ENCODE measurements at regions not wholly inside any gene's neighbourhood (a gene's known extent, or its start where the extent isn't known, plus 50 kb on each side); places are given as distances from the start of the nearest gene placed in this dataset.

GRCh38 chr18:56322406-56322805 is 316.0 kb downstream of the TXNL1 start:
- Mint-ChIP-seq H3K9me3 (no peaks in the 10 kb centered on the region), H3K4me1 (no peaks in the 10 kb centered on the region), H3K27ac (no peak overlapping the region), H3K36me3 (no peaks in the 10 kb centered on the region), H3K27me3 (ENCODE audit: low read depth in 2 of 2) (no peaks in the 10 kb centered on the region), H3K4me3 (no peak overlapping the region)
- H3K27me3 ChIP-seq (ENCODE audit: control insufficient read depth, insufficient read depth, low read length), result no peaks in the 10 kb centered on the region
- no peak for DNase-seq
- WGBS (ENCODE audit: insufficient coverage), result 82% methylated on average over 9 of the region's 9 CpGs
- H3K9me3 ChIP-seq (ENCODE audit: control insufficient read depth, insufficient read depth, low read length), result no peaks in the 10 kb centered on the region
- no peak for ATAC-seq
- no peak for TF ChIP-seq CTCF (IDR thresholded peaks at IDR 0.05)
- H3K4me1 ChIP-seq (ENCODE audit: control insufficient read depth, insufficient read depth, low read length), result peaks cover 2% of the 10 kb centered on the region
- H3K27ac ChIP-seq (ENCODE audit: low read length), result no peak overlapping the region
- H3K4me3 ChIP-seq (ENCODE audit: low read length), result no peak overlapping the region
- intact Hi-C loops (cut with micrococcal nuclease), result no loop called here
- H3K36me3 ChIP-seq (ENCODE audit: control insufficient read depth, insufficient read depth, low read length), result no peaks in the 10 kb centered on the region

DNA sequence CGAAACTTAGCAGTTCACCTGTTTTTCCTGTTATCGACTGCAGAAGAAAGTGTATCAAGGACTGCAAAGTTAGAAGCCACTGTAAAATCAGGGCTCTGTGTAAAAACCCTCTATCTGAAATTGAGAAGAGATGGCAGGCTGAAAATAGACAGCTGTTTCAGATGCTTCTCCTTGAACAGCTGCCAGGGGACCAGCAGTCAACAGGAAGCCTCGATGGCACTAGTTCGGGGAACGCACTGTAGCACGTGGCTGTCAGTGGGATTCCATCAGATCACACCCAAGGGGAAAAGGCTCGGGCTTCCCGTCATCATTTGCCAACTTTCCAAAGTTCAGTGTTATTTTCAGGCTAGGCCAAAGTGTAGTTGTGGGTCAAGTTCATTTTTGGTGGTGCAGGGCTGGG is 316.9 kb downstream of the TXNL1 start:
- DNase-seq (no peak), ATAC-seq (no peak)
- no peak for TF ChIP-seq CTCF (IDR thresholded peaks at IDR 0.05)
- Histone ChIP-seq H3K4me3 (ENCODE audit: low read length) (no peak overlapping the region), H3K27ac (ENCODE audit: low read length) (no peak overlapping the region), H3K27me3 (ENCODE audit: control insufficient read depth, insufficient read depth, low read length) (no peaks in the 10 kb centered on the region), H3K4me1 (ENCODE audit: control insufficient read depth, insufficient read depth, low read length) (peaks cover 2% of the 10 kb centered on the region), H3K9me3 (ENCODE audit: control insufficient read depth, insufficient read depth, low read length) (no peaks in the 10 kb centered on the region), H3K36me3 (ENCODE audit: control insufficient read depth, insufficient read depth, low read length) (no peaks in the 10 kb centered on the region)
- H3K36me3 Mint-ChIP-seq, result no peaks in the 10 kb centered on the region
- no peak overlapping the region for H3K4me3 Mint-ChIP-seq
- WGBS (ENCODE audit: insufficient coverage), result 45% methylated on average over 8 of the region's 8 CpGs
- no peaks in the 10 kb centered on the region for H3K27me3 Mint-ChIP-seq (ENCODE audit: low read depth in 2 of 2)
- intact Hi-C loops (cut with micrococcal nuclease), result no loop called here
- no peaks in the 10 kb centered on the region for H3K4me1 Mint-ChIP-seq
- no peak overlapping the region for H3K27ac Mint-ChIP-seq
- H3K9me3 Mint-ChIP-seq, result no peaks in the 10 kb centered on the region

GRCh38 chr18:56319953-56320352 is 318.4 kb downstream of the TXNL1 start:
- no peaks in the 10 kb centered on the region for H3K36me3 Mint-ChIP-seq
- no peaks in the 10 kb centered on the region for H3K4me1 Mint-ChIP-seq
- Histone ChIP-seq H3K4me3 (ENCODE audit: low read length) (no peak overlapping the region), H3K27ac (ENCODE audit: low read length) (no peak overlapping the region), H3K9me3 (ENCODE audit: control insufficient read depth, insufficient read depth, low read length) (no peaks in the 10 kb centered on the region), H3K36me3 (ENCODE audit: control insufficient read depth, insufficient read depth, low read length) (no peaks in the 10 kb centered on the region), H3K27me3 (ENCODE audit: control insufficient read depth, insufficient read depth, low read length) (no peaks in the 10 kb centered on the region), H3K4me1 (ENCODE audit: control insufficient read depth, insufficient read depth, low read length) (peaks cover 2% of the 10 kb centered on the region)
- no peak overlapping the region for H3K27ac Mint-ChIP-seq
- TF ChIP-seq CTCF (IDR thresholded peaks at IDR 0.05), result no peak
- H3K27me3 Mint-ChIP-seq (ENCODE audit: low read depth in 2 of 2), result no peaks in the 10 kb centered on the region
- no peaks in the 10 kb centered on the region for H3K9me3 Mint-ChIP-seq
- H3K4me3 Mint-ChIP-seq, result no peak overlapping the region
- no peak for DNase-seq
- intact Hi-C loops (cut with micrococcal nuclease), result no loop called here
- WGBS (ENCODE audit: insufficient coverage), result 91% methylated on average over 2 of the region's 3 CpGs
- no peak for ATAC-seq

GRCh38 chr18:56316727-56317126 is 321.7 kb downstream of the TXNL1 start:
- no peak overlapping the region for H3K27ac ChIP-seq (ENCODE audit: low read length)
- ATAC-seq (no peak), DNase-seq (no peak)
- no peaks in the 10 kb centered on the region for H3K4me1 Mint-ChIP-seq
- H3K4me3 Mint-ChIP-seq, result no peak overlapping the region
- 91% methylated on average over 2 of the region's 2 CpGs for WGBS (ENCODE audit: insufficient coverage)
- H3K4me3 ChIP-seq (ENCODE audit: low read length), result no peak overlapping the region
- H3K4me1 ChIP-seq (ENCODE audit: control insufficient read depth, insufficient read depth, low read length), result peaks cover 2% of the 10 kb centered on the region
- no peaks in the 10 kb centered on the region for H3K36me3 ChIP-seq (ENCODE audit: control insufficient read depth, insufficient read depth, low read length)
- H3K36me3 Mint-ChIP-seq, result no peaks in the 10 kb centered on the region
- H3K27me3 Mint-ChIP-seq (ENCODE audit: low read depth in 2 of 2), result no peaks in the 10 kb centered on the region
- intact Hi-C loops (cut with micrococcal nuclease), result no loop called here
- no peaks in the 10 kb centered on the region for H3K9me3 ChIP-seq (ENCODE audit: control insufficient read depth, insufficient read depth, low read length)
- no peak for TF ChIP-seq CTCF (IDR thresholded peaks at IDR 0.05)
- H3K27ac Mint-ChIP-seq, result no peak overlapping the region
- no peaks in the 10 kb centered on the region for H3K27me3 ChIP-seq (ENCODE audit: control insufficient read depth, insufficient read depth, low read length)
- no peaks in the 10 kb centered on the region for H3K9me3 Mint-ChIP-seq
